Endothelial cell of umbilical vein (primary cell): ENCODE measurements at regions not wholly inside any gene's neighbourhood (a gene's known extent, or its start where the extent isn't known, plus 50 kb on each side); places are given as distances from the start of the nearest gene placed in this dataset.

ENCODE experiments used
- BruUV-seq: library from RNA; stranded (reverse); fragments of 400-500 nt; replicated peaks from 2 replicates; lab custom pipeline; 2021; lab: Mats Ljungman, UMichigan
- CTCF ChIA-PET: fragments of 300-600, 350-600 bp; sonication (Branson Sonifier 250); formaldehyde crosslinking; loops from one replicate; lab custom pipeline; 2021; ENCODE audit warnings: antibody characterized with exemption, inconsistent platforms; lab: Charles Lee
- POLR2A ChIA-PET: fragments of 300-600, 350-600 bp; sonication (Branson Sonifier 250); formaldehyde crosslinking; loops from one replicate; lab custom pipeline; 2021; ENCODE audit warnings: antibody characterized with exemption, inconsistent platforms; lab: Charles Lee
- DNase-seq: peaks from one replicate; pipeline ENCODE4 v3.0.0-alpha.2; 2011; ENCODE audit warnings: low read depth, low spot score
- FAIRE-seq: peaks from 2 replicates; lab custom pipeline; 2011; peaks lifted over from hg19 to GRCh38; lab: Jason Lieb, UNC
- H2AFZ ChIP-seq: 2 replicates; pipeline ENCODE4 v1.6.0; 2012; ENCODE audit warnings: low read depth, low read length, control low read depth, inconsistent platforms
- H3K27ac ChIP-seq: 2 replicates; pipeline ENCODE4 v1.5.1; 2011; ENCODE audit warnings: low read depth, mild to moderate bottlenecking, control low read depth, low read length, moderate library complexity; ENCODE audit not compliant: insufficient read depth
- H3K27me3 ChIP-seq, 2 experiments: 2 replicates each; pipeline versions ENCODE4 v1.6.0 to v1.6.1; 2011; ENCODE audit warnings: low read length in 2 of 2, mixed read lengths in 1 of 2; ENCODE audit not compliant: control insufficient read depth in 2 of 2, insufficient read depth in 2 of 2
- H3K36me3 ChIP-seq, 2 experiments: 2 replicates in 1 of 2; 3 replicates in 1 of 2; pipeline ENCODE4 v1.5.1; 2011; ENCODE audit warnings: low read length in 2 of 2, mild to moderate bottlenecking in 1 of 2, moderate library complexity in 1 of 2; ENCODE audit not compliant: control insufficient read depth in 2 of 2, insufficient read depth in 2 of 2; ENCODE audit errors: extremely low read depth in 1 of 2
- H3K4me1 ChIP-seq: 3 replicates; pipeline ENCODE4 v1.5.1; 2011; ENCODE audit warnings: mild to moderate bottlenecking, low read length; ENCODE audit not compliant: control insufficient read depth, insufficient read depth; ENCODE audit errors: extremely low read depth
- H3K4me2 ChIP-seq: 2 replicates; pipeline ENCODE4 v1.6.1; 2011; ENCODE audit warnings: low read length, control low read depth, mixed read lengths; ENCODE audit not compliant: insufficient read depth
- H3K4me3 ChIP-seq, 3 experiments: fragments of 200-600 bp in 1 of 3; sonication (generic), shearing (Covaris generic) in 1 of 3; replicated peaks in 1 of 3; 2 replicates each; pipeline ENCODE4 v1.5.1; 2011 to 2016; ENCODE audit warnings: control low read depth in 3 of 3, low read length in 3 of 3, mild to moderate bottlenecking in 2 of 3, inconsistent platforms in 1 of 3, low read depth in 1 of 3, moderate library complexity in 1 of 3; ENCODE audit not compliant: insufficient read depth in 1 of 3
- H3K79me2 ChIP-seq: 2 replicates; pipeline ENCODE4 v1.6.0; 2012; ENCODE audit warnings: low read length, inconsistent platforms; ENCODE audit not compliant: control insufficient read depth, insufficient read depth
- H3K9ac ChIP-seq: replicated peaks from 2 replicates; pipeline ENCODE3; 2011; ENCODE audit warnings: low read length, control low read depth; ENCODE audit not compliant: insufficient read depth; ENCODE audit errors: extremely low read depth
- H3K9me1 ChIP-seq: replicated peaks from 3 replicates; pipeline ENCODE4 v1.6.0; 2011; ENCODE audit warnings: mild to moderate bottlenecking, low read length; ENCODE audit not compliant: control insufficient read depth, insufficient read depth; ENCODE audit errors: extremely low read depth
- H3K9me3 ChIP-seq: replicated peaks from 2 replicates; pipeline ENCODE4 v1.5.1; 2012; ENCODE audit warnings: low read length, inconsistent platforms; ENCODE audit not compliant: control insufficient read depth, insufficient read depth
- H4K20me1 ChIP-seq: replicated peaks from 2 replicates; pipeline ENCODE3; 2011; ENCODE audit warnings: mild to moderate bottlenecking, low read length; ENCODE audit not compliant: control insufficient read depth, insufficient read depth; ENCODE audit errors: extremely low read depth
- CTCF ChIP-seq, 2 donors: IDR thresholded peaks; 1 replicate in 1 of 2; 2 replicates in 1 of 2; pipeline ENCODE4 v1.5.1; 2011; ENCODE audit warnings: low read length in 2 of 2, mild to moderate bottlenecking in 2 of 2, moderate library complexity in 2 of 2, control low read depth in 1 of 2, inconsistent platforms in 1 of 2, low read depth in 1 of 2; ENCODE audit not compliant: insufficient read depth in 1 of 2; ENCODE audit errors: extremely low read depth in 1 of 2
- EZH2 ChIP-seq: IDR thresholded peaks from 2 replicates; pipeline ENCODE4 v1.6.1; 2012; ENCODE audit warnings: borderline replicate concordance, low read depth, mild to moderate bottlenecking, moderate library complexity, low read length, inconsistent platforms; ENCODE audit not compliant: severe bottlenecking
- FOS ChIP-seq: IDR thresholded peaks from 2 replicates; pipeline ENCODE4 v1.6.1; 2011; ENCODE audit warnings: mild to moderate bottlenecking, low read length, moderate library complexity, borderline replicate concordance; ENCODE audit not compliant: insufficient read depth
- GATA2 ChIP-seq: IDR thresholded peaks from 2 replicates; pipeline ENCODE4 v1.7.0; 2011; ENCODE audit warnings: low read depth, mild to moderate bottlenecking, moderate library complexity, mixed read lengths, low read length; ENCODE audit not compliant: insufficient read length, insufficient read depth
- JUN ChIP-seq: IDR thresholded peaks from 2 replicates; pipeline ENCODE4 v1.6.1; 2011; ENCODE audit warnings: borderline replicate concordance, low read depth; ENCODE audit not compliant: insufficient read length, insufficient read depth
- MAX ChIP-seq: IDR thresholded peaks from 2 replicates; pipeline ENCODE4 v1.6.1; 2011; ENCODE audit not compliant: insufficient read depth, insufficient read length
- MYC ChIP-seq: IDR thresholded peaks from one replicate; pipeline ENCODE4 v1.6.1; 2011; ENCODE audit warnings: mild to moderate bottlenecking, low read depth, low read length
- POLR2A ChIP-seq: IDR thresholded peaks from 2 replicates; pipeline ENCODE4 v1.6.1; 2012; ENCODE audit warnings: low read depth, mild to moderate bottlenecking, control low read depth, low read length
- POLR2AphosphoS5 ChIP-seq: IDR thresholded peaks from 2 replicates; pipeline ENCODE4 v1.6.1; 2012; ENCODE audit warnings: low read depth, mild to moderate bottlenecking, control low read depth, low read length, moderate library complexity; ENCODE audit not compliant: insufficient read depth
- dilution Hi-C: fragments of 300-500 bp; cut with MboI; formaldehyde crosslinking; loops from one replicate; pipeline ENCODE4 v1.15.0; 2019; ENCODE audit warnings: low sequenced_read_pairs; ENCODE audit not compliant: extremely low pct_ligation_motif_present
- intact Hi-C: fragments of 100-400 bp; cut with micrococcal nuclease; formaldehyde crosslinking; loops from one replicate; pipeline ENCODE4 v1.10.0; 2022

GRCh38 chrX:8906299-8906938 lies 105.2 kb upstream of the FAM9A start:
- TF ChIP-seq POLR2AphosphoS5 (no peak), POLR2A (no peak), FOS (no peak), JUN (no peak), MAX (no peak), CTCF (IDR thresholded peaks at IDR 0.05; ENCODE audit: extremely low read depth in 1 of 2, insufficient read depth in 1 of 2, low read depth in 1 of 2, low read length in 2 of 2) (no peak), GATA2 (no peak), MYC (no peak), EZH2 (no peak)
- dilution Hi-C loops = no loop called here
- FAIRE-seq = no peak
- Histone ChIP-seq H3K27ac (no peak overlapping the region), H2AFZ (no peak overlapping the region), H3K79me2 (no peaks in the 10 kb centered on the region), H3K4me1 (no peaks in the 10 kb centered on the region), H3K4me3 (no peak overlapping the region), H3K4me2 (no peak overlapping the region), H3K9me1 (no peaks in the 10 kb centered on the region), H4K20me1 (no peaks in the 10 kb centered on the region), H3K27me3 (no peaks in the 10 kb centered on the region), H3K36me3 (no peaks in the 10 kb centered on the region), H3K9ac (no peak overlapping the region), H3K9me3 (no peaks in the 10 kb centered on the region)
- ChIA-PET CTCF (no interaction called here), POLR2A (no interaction called here)
- DNase-seq = no peak
- intact Hi-C loops = no loop called here
- no TSS peak for BruUV-seq
